Natural killer cell (primary cell): ENCODE measurements at regions not wholly inside any gene's neighbourhood (a gene's known extent, or its start where the extent isn't known, plus 50 kb on each side); places are given as distances from the start of the nearest gene placed in this dataset.

Experiments used
- ATAC-seq, 3 donors: fragments of 150-1000 bp in 2 of 3; fragments of 200-7000 bp in 1 of 3; cut with Tn5 transposase; 1 replicate in 1 of 3; 2 replicates in 2 of 3; pipeline ENCODE4 v1.10.0; 2021; ENCODE audit warnings: mild to moderate bottlenecking in 2 of 3, moderate library complexity in 2 of 3
- DNase-seq, 2 donors: peaks; one replicate each; pipeline versions ENCODE4 v3.0.0 to v3.0.0-alpha.2; 2013 to 2021; ENCODE audit warnings: mixed read lengths in 1 of 2
- H3K27ac ChIP-seq: one replicate; pipeline ENCODE4 v1.5.1; 2013; ENCODE audit warnings: mild to moderate bottlenecking, low read length
- H3K27me3 ChIP-seq: one replicate; pipeline ENCODE4 v1.6.1; 2013; ENCODE audit warnings: low read length; ENCODE audit not compliant: control insufficient read depth, insufficient read depth
- H3K36me3 ChIP-seq: one replicate; pipeline ENCODE4 v1.6.1; 2013; ENCODE audit warnings: low read length; ENCODE audit not compliant: control insufficient read depth, insufficient read depth
- H3K4me1 ChIP-seq: one replicate; pipeline ENCODE4 v1.6.1; 2013; ENCODE audit warnings: low read length; ENCODE audit not compliant: control insufficient read depth, insufficient read depth
- H3K4me3 ChIP-seq: one replicate; pipeline ENCODE4 v1.5.1; 2013; ENCODE audit warnings: low read length
- H3K9me3 ChIP-seq: one replicate; pipeline ENCODE4 v1.6.1; 2013; ENCODE audit warnings: low read length; ENCODE audit not compliant: control insufficient read depth, insufficient read depth
- H3K27ac Mint-ChIP-seq, 2 donors: one replicate each; pipeline ENCODE4 v1.8.0; 2022; ENCODE audit warnings: mild to moderate bottlenecking in 2 of 2, mixed read lengths in 2 of 2, moderate library complexity in 1 of 2
- H3K27me3 Mint-ChIP-seq, 2 donors: one replicate each; pipeline ENCODE4 v1.8.0; 2022; ENCODE audit warnings: low read depth in 2 of 2, mixed read lengths in 2 of 2
- H3K36me3 Mint-ChIP-seq: one replicate; pipeline ENCODE4 v1.8.0; 2022; ENCODE audit warnings: mixed read lengths
- H3K4me1 Mint-ChIP-seq, 2 donors: one replicate each; pipeline ENCODE4 v1.8.0; 2022; ENCODE audit warnings: mixed read lengths in 2 of 2
- H3K4me3 Mint-ChIP-seq: one replicate; pipeline ENCODE4 v1.8.0; 2022; ENCODE audit warnings: mild to moderate bottlenecking, moderate library complexity, mixed read lengths
- H3K9me3 Mint-ChIP-seq, 2 donors: one replicate each; pipeline ENCODE4 v1.8.0; 2022; ENCODE audit warnings: mixed read lengths in 2 of 2
- CTCF ChIP-seq: fragments of 200-600 bp; IDR thresholded peaks from one replicate; pipeline ENCODE4 v1.8.0; 2022; ENCODE audit warnings: antibody characterized with exemption
- WGBS: methylation state at CpG from one replicate; pipeline ENCODE4 v1.1.7; 2013; ENCODE audit warnings: missing lambda C conversion rate; ENCODE audit not compliant: insufficient coverage; 5-methylcytosine and 5-hydroxymethylcytosine counted together
- intact Hi-C: fragments of 100-400 bp; cut with micrococcal nuclease; formaldehyde crosslinking; loops from one replicate; pipeline ENCODE4 v1.14.2; 2022

DNA sequence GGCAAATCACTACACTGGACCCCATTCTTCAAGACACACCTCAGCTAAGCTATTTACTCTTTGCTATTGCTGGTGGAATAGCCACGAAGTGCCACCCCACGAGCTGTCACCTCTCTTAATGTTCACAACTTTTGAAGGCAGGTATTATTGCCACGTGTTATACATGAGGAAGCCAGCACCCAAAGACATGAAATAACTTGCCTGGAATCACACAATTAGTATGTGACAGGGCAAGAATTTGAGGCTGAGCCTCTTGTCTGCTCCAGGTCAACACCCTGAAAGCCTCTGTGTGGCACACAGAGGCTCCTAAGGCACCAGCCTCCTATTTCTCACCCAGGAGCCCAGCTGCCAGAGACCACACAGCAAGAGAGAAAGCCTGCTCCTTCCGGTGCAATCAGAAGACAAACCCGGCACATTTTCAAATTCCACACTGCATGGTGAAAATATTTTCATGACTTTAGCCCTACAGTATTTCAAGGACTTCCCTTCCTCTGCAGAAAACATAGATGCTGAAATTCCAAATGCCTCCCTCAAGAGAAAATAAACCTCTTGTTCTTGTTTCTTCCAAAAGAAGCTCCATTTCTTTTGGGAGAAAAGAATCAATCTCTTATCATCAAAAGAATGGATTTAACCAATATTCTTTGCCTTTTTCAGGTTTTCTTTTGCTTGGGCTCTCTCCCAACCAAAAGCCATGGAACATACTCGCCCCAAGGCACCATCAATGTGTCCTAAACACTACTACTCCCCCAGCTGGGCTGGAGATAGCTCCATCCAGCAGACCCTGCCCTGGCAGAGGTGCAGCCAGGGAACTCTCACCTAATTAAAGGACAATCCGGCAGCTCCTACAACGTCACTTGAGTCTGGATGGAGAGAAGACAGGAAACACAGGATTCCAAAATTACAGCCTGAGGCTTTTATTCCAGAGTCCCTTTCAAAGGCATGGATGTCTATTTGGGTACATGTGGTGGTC lies 84.7 kb upstream of the THBS1 start:
- no peak for DNase-seq
- H3K27ac Mint-ChIP-seq, result no peak overlapping the region
- no peaks in the 10 kb centered on the region for H3K36me3 Mint-ChIP-seq
- H3K27me3 ChIP-seq, result peaks cover 4% of the 10 kb centered on the region
- TF ChIP-seq CTCF, result no peak
- H3K27me3 Mint-ChIP-seq, result peaks cover 51 to 77% of the 10 kb centered on the region in 2 donors
- H3K4me1 Mint-ChIP-seq, result peaks cover 48% of the 10 kb centered on the region in 2 donors
- no peak overlapping the region for H3K27ac ChIP-seq
- no peaks in the 10 kb centered on the region for H3K9me3 Mint-ChIP-seq
- H3K36me3 ChIP-seq, result no peaks in the 10 kb centered on the region
- 51% methylated on average over 7 of the region's 8 CpGs for WGBS
- no peak overlapping the region for H3K4me3 ChIP-seq
- intact Hi-C loops, result no loop called here
- H3K9me3 ChIP-seq, result no peaks in the 10 kb centered on the region
- ATAC-seq, result no peak
- peaks cover 27% of the 10 kb centered on the region for H3K4me1 ChIP-seq
- H3K4me3 Mint-ChIP-seq, result peak overlapping the region; percentile 10

DNA sequence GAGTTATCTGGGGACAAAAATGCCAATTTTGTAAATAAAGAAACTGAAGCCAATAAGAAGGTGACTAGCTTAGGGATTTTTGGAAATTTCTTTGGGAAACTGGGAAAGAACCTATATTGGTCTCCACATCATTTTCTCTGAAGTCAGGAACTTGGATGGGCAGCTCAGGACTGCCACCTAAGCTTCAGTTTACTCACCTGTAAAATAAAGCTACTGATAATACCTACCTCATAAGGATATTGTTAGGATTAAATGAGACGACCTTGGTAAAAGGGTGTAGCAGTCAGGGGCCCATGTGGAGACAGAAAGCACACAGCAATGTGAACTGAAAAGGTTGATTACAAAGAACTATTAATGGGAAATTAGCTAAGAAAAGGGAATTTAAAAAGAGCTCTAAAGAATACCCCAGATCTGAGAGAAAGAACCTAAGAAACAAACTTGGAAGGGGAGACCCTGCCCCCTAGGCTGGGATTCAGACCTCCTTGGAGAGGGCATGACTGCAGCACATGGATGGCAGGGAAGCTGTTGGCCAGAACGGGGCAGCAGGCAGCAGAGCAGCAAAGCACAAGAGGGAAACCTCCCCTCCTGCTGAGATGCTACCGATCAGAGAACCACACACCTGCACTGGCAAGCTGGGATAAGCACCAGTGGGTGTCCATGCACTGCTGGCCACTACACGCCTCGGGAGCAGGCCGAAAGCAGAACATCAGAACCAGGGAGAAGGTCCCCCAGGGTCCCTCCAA lies 83.7 kb upstream of the THBS1 start:
- Mint-ChIP-seq H3K4me3 (no peak overlapping the region), H3K27me3 (peaks cover 53 to 81% of the 10 kb centered on the region in 2 donors), H3K4me1 (peaks cover 48% of the 10 kb centered on the region in 2 donors), H3K9me3 (no peaks in the 10 kb centered on the region), H3K36me3 (no peaks in the 10 kb centered on the region), H3K27ac (no peak overlapping the region)
- intact Hi-C loops, result no loop called here
- H3K27me3 ChIP-seq, result peaks cover 4% of the 10 kb centered on the region
- H3K27ac ChIP-seq, result no peak overlapping the region
- ATAC-seq (no peak), DNase-seq (no peak)
- no peak for TF ChIP-seq CTCF
- no peaks in the 10 kb centered on the region for H3K9me3 ChIP-seq
- H3K36me3 ChIP-seq, result no peaks in the 10 kb centered on the region
- H3K4me3 ChIP-seq, result no peak overlapping the region
- peaks cover 27% of the 10 kb centered on the region for H3K4me1 ChIP-seq
- 84% methylated on average over 6 of the region's 6 CpGs for WGBS

DNA sequence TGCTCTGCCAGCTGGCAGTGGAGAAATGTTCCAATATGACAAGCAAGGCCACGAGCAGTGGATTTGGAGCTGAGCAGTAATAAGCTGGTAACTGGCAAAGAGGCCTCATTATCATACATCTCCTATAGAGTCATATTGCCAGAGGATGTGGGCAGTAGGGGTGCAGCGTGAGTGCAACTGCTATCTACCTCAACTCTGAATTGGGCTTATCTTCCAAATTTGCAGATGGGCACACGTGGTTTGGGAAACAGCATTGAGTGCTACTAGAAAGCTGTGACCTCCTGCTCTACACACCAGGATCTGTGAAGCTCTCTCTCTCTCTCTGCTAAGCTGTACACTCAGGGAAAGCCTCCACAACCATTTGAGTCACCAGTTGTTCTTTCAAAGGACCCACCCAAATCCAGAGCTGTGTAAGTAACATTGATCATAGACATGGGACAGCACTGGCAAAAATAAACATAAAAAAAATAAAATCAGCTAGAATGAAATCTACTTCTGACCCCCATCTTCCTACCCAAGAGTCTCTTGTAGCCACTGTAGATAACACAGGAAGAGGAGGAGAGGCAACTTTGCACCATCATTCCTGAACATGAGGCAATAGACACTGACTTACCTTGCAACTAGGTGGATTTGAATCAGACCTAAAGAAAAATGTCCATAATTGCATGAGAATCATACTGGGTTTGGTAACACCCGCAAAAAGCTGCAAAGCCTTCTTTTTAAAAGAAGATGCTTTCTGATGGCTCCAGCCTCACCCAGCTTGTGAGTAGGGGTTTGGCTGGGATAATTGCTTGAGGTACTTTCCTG lies 82.9 kb upstream of the THBS1 start:
- no peaks in the 10 kb centered on the region for H3K36me3 ChIP-seq
- H3K27ac ChIP-seq, result no peak overlapping the region
- H3K4me1 ChIP-seq, result peaks cover 27% of the 10 kb centered on the region
- intact Hi-C loops, result no loop called here
- TF ChIP-seq CTCF, result no peak
- H3K9me3 ChIP-seq, result no peaks in the 10 kb centered on the region
- Mint-ChIP-seq H3K36me3 (no peaks in the 10 kb centered on the region), H3K9me3 (no peaks in the 10 kb centered on the region), H3K4me3 (peak overlapping the region; percentile 51), H3K4me1 (peaks cover 48% of the 10 kb centered on the region in 2 donors), H3K27me3 (peaks cover 49 to 79% of the 10 kb centered on the region in 2 donors), H3K27ac (no peak overlapping the region)
- peaks cover 4% of the 10 kb centered on the region for H3K27me3 ChIP-seq
- WGBS, result 24% methylated on average over 4 of the region's 4 CpGs
- H3K4me3 ChIP-seq, result no peak overlapping the region
- peak in 1 of 2 donors; percentile 13 for DNase-seq
- peak; percentile 59 to 65 (median 65) for ATAC-seq
